H9 (cell line): ENCODE measurements at regions not wholly inside any gene's neighbourhood (a gene's known extent, or its start where the extent isn't known, plus 50 kb on each side); places are given as distances from the start of the nearest gene placed in this dataset.

Source experiments
- DNase-seq: peaks from one replicate; pipeline ENCODE4 v3.0.0-alpha.2; 2017
- H2AFZ ChIP-seq: one replicate; pipeline ENCODE4 v1.6.1; 2013; ENCODE audit warnings: mild to moderate bottlenecking, low read length, control low read depth, moderate library complexity
- H2AK5ac ChIP-seq: 2 replicates; pipeline ENCODE4 v1.6.1; 2013; ENCODE audit warnings: low read length, control low read depth, mixed read lengths; ENCODE audit not compliant: insufficient read length
- H2BK120ac ChIP-seq: one replicate; pipeline ENCODE4 v1.6.1; 2013; ENCODE audit warnings: low read depth, mild to moderate bottlenecking, low read length, control low read depth, inconsistent platforms; ENCODE audit not compliant: poor library complexity, severe bottlenecking
- H2BK12ac ChIP-seq: 2 replicates; pipeline ENCODE4 v1.6.1; 2013; ENCODE audit warnings: low read length, control low read depth, mixed read lengths, low read depth; ENCODE audit not compliant: insufficient read length
- H2BK15ac ChIP-seq: 2 replicates; pipeline ENCODE4 v1.6.1; 2013; ENCODE audit warnings: low read depth, low read length, control low read depth
- H2BK20ac ChIP-seq: one replicate; pipeline ENCODE4 v1.6.1; 2013; ENCODE audit warnings: low read depth, mild to moderate bottlenecking, low read length, control low read depth, inconsistent platforms; ENCODE audit not compliant: poor library complexity, severe bottlenecking
- H2BK5ac ChIP-seq: 2 replicates; pipeline ENCODE4 v1.6.1; 2013; ENCODE audit warnings: low read length, control low read depth, mixed read lengths; ENCODE audit not compliant: insufficient read length
- H3K14ac ChIP-seq: 2 replicates; pipeline ENCODE4 v1.6.1; 2013; ENCODE audit warnings: low read length, control low read depth; ENCODE audit not compliant: insufficient read depth
- H3K18ac ChIP-seq: 2 replicates; pipeline ENCODE4 v1.6.1; 2013; ENCODE audit warnings: low read depth, mild to moderate bottlenecking, mixed read lengths, low read length, control low read depth; ENCODE audit not compliant: insufficient read length
- H3K23ac ChIP-seq: 2 replicates; pipeline ENCODE4 v1.6.1; 2013; ENCODE audit warnings: low read length, control low read depth, mixed read lengths, low read depth; ENCODE audit not compliant: insufficient read length
- H3K23me2 ChIP-seq: 2 replicates; pipeline ENCODE4 v1.6.1; 2013; ENCODE audit warnings: low read depth, mild to moderate bottlenecking, mixed read lengths, low read length, control low read depth; ENCODE audit not compliant: insufficient read length, poor library complexity, severe bottlenecking
- H3K27ac ChIP-seq: 2 replicates; pipeline ENCODE4 v1.5.1; 2013; ENCODE audit warnings: low read length, control low read depth, mixed read lengths, low read depth; ENCODE audit not compliant: insufficient read length
- H3K27me3 ChIP-seq: 2 replicates; pipeline ENCODE4 v1.6.1; 2013; ENCODE audit warnings: low read length, control low read depth, inconsistent platforms; ENCODE audit not compliant: insufficient read depth
- H3K4ac ChIP-seq: 2 replicates; pipeline ENCODE4 v1.6.1; 2013; ENCODE audit warnings: low read depth, mild to moderate bottlenecking, control low read depth, inconsistent platforms, low read length, moderate library complexity
- H3K4me1 ChIP-seq: 2 replicates; pipeline ENCODE4 v1.6.1; 2013; ENCODE audit warnings: low read length, control low read depth, inconsistent platforms; ENCODE audit not compliant: insufficient read depth
- H3K4me2 ChIP-seq: 2 replicates; pipeline ENCODE4 v1.6.1; 2013; ENCODE audit warnings: low read length, control low read depth, mixed read lengths; ENCODE audit not compliant: insufficient read length, insufficient read depth
- H3K56ac ChIP-seq: 2 replicates; pipeline ENCODE4 v1.6.1; 2013; ENCODE audit warnings: low read depth, mild to moderate bottlenecking, mixed read lengths, low read length, control low read depth; ENCODE audit not compliant: insufficient read length
- H3K79me1 ChIP-seq: 2 replicates; pipeline ENCODE4 v1.6.1; 2013; ENCODE audit warnings: low read depth, mild to moderate bottlenecking, moderate library complexity, low read length, control low read depth, inconsistent platforms; ENCODE audit not compliant: insufficient read depth, poor library complexity, severe bottlenecking
- H3K79me2 ChIP-seq: 2 replicates; pipeline ENCODE4 v1.6.1; 2013; ENCODE audit warnings: low read length, control low read depth, inconsistent platforms; ENCODE audit not compliant: insufficient read depth
- H3K9ac ChIP-seq: 2 replicates; pipeline ENCODE4 v1.6.1; 2013; ENCODE audit warnings: low read length, control low read depth, mixed read lengths; ENCODE audit not compliant: insufficient read length; ENCODE audit errors: extremely low read depth
- H3K9me3 ChIP-seq: one replicate; pipeline ENCODE4 v1.6.1; 2013; ENCODE audit warnings: low read depth, low read length, inconsistent platforms; ENCODE audit not compliant: control insufficient read depth
- H3T11ph ChIP-seq: one replicate; pipeline ENCODE4 v1.6.1; 2013; ENCODE audit warnings: mild to moderate bottlenecking, low read length, control low read depth, inconsistent platforms
- H4K20me1 ChIP-seq: one replicate; pipeline ENCODE4 v1.6.1; 2013; ENCODE audit not compliant: control insufficient read depth, insufficient read length, insufficient read depth
- H4K5ac ChIP-seq: 2 replicates; pipeline ENCODE4 v1.6.1; 2013; ENCODE audit warnings: low read depth, mild to moderate bottlenecking, mixed read lengths, low read length, control low read depth; ENCODE audit not compliant: insufficient read length
- H4K8ac ChIP-seq: replicated peaks from 2 replicates; pipeline ENCODE4 v1.6.1; 2013; ENCODE audit warnings: low read length, control low read depth, mixed read lengths, low read depth; ENCODE audit not compliant: insufficient read length
- H4K91ac ChIP-seq: 2 replicates; pipeline ENCODE4 v1.6.1; 2013; ENCODE audit warnings: low read depth, mild to moderate bottlenecking, moderate library complexity, mixed read lengths, low read length, control low read depth; ENCODE audit not compliant: insufficient read length
- H3K27ac Mint-ChIP-seq, 3 experiments: 2 replicates in 2 of 3; 3 replicates in 1 of 3; pipeline ENCODE4 v1.8.0; 2020 to 2021; ENCODE audit warnings: mixed read lengths in 3 of 3, mild to moderate bottlenecking in 1 of 3, moderate library complexity in 1 of 3
- H3K27me3 Mint-ChIP-seq: 2 replicates; pipeline ENCODE4 v1.8.0; 2021; ENCODE audit warnings: low read depth, mild to moderate bottlenecking, moderate library complexity, mixed read lengths
- H3K36me3 Mint-ChIP-seq, 3 experiments: 2 replicates in 2 of 3; 3 replicates in 1 of 3; pipeline ENCODE4 v1.8.0; 2020 to 2021; ENCODE audit warnings: low read depth in 3 of 3, mixed read lengths in 3 of 3; ENCODE audit not compliant: insufficient read depth in 1 of 3
- H3K4me1 Mint-ChIP-seq, 2 experiments: 2 replicates each; pipeline ENCODE4 v1.8.0; 2020; ENCODE audit warnings: mixed read lengths in 2 of 2
- H3K4me3 Mint-ChIP-seq, 2 experiments: 2 replicates in 1 of 2; 3 replicates in 1 of 2; pipeline ENCODE4 v1.8.0; 2020 to 2021; ENCODE audit warnings: mild to moderate bottlenecking in 2 of 2, mixed read lengths in 2 of 2, moderate library complexity in 1 of 2
- H3K9me3 Mint-ChIP-seq, 2 experiments: 2 replicates in 1 of 2; 3 replicates in 1 of 2; pipeline ENCODE4 v1.8.0; 2020; ENCODE audit warnings: mild to moderate bottlenecking in 2 of 2, mixed read lengths in 2 of 2, moderate library complexity in 1 of 2
- WGBS: extraction: QIAGEN DNeasy Blood & Tissue Kit; methylation state at CpG from one replicate; pipeline ENCODE4 v1.1.7; 2013; ENCODE audit warnings: missing lambda C conversion rate, low lambda C conversion rate, mixed read lengths; ENCODE audit not compliant: insufficient read length; ENCODE audit errors: extremely low coverage; 5-methylcytosine and 5-hydroxymethylcytosine counted together
- TF ChIP-seq, protein P1 (sequence below): fragments of 200-600 bp; sonication (generic); conservative IDR thresholded peaks from 3 replicates; pipeline ENCODE4 v1.8.0; 2021; ENCODE audit warnings: antibody characterized with exemption, mild to moderate bottlenecking

DNA sequence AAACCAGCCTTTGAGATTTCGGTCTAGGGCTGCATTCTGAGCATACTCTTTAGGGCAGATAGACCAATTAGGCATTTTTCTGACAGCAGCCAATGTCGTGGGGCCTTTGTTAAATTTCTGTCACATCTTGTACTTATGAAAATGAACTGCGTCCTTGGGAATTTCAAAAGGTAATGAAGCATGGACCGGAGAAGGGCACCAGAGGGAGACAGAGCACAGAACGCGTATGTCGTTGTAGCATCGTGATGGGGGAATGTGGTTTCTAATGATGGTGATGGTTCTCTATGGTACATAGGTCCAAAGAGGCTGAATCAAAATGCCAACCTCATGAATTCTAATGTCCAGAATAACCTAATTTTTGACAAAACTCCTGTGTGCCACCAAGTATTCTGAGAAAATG lies 483.9 kb upstream of the CRIM1 start:
- no peak overlapping the region for H2BK5ac ChIP-seq
- no CpG with 5 or more reads among the region's 8 CpGs for WGBS
- H3K56ac ChIP-seq, result no peak overlapping the region
- Mint-ChIP-seq H3K36me3 (no peaks in the 10 kb centered on the region), H3K27ac (no peak overlapping the region), H3K27me3 (no peaks in the 10 kb centered on the region), H3K4me1 (no peaks in the 10 kb centered on the region; a peak in 1 of 4 replicates), H3K4me3 (no peak overlapping the region), H3K9me3 (no peaks in the 10 kb centered on the region)
- no peak overlapping the region for H2BK20ac ChIP-seq
- no peak overlapping the region for H4K8ac ChIP-seq
- H3K18ac ChIP-seq, result no peak overlapping the region
- no peaks in the 10 kb centered on the region for H3K27me3 ChIP-seq
- no peaks in the 10 kb centered on the region for H3K23me2 ChIP-seq
- H3K9me3 ChIP-seq, result no peaks in the 10 kb centered on the region
- H2AFZ ChIP-seq, result no peak overlapping the region
- H4K91ac ChIP-seq, result no peak overlapping the region
- no peak overlapping the region for H2AK5ac ChIP-seq
- no peak overlapping the region for H2BK12ac ChIP-seq
- H3K9ac ChIP-seq, result no peak overlapping the region
- H4K20me1 ChIP-seq, result no peaks in the 10 kb centered on the region
- no peak overlapping the region for H2BK120ac ChIP-seq
- H3T11ph ChIP-seq, result no peak overlapping the region
- no peaks in the 10 kb centered on the region for H3K79me1 ChIP-seq
- no peak overlapping the region for H3K23ac ChIP-seq
- DNase-seq, result no peak
- TF ChIP-seq, protein P1, sequence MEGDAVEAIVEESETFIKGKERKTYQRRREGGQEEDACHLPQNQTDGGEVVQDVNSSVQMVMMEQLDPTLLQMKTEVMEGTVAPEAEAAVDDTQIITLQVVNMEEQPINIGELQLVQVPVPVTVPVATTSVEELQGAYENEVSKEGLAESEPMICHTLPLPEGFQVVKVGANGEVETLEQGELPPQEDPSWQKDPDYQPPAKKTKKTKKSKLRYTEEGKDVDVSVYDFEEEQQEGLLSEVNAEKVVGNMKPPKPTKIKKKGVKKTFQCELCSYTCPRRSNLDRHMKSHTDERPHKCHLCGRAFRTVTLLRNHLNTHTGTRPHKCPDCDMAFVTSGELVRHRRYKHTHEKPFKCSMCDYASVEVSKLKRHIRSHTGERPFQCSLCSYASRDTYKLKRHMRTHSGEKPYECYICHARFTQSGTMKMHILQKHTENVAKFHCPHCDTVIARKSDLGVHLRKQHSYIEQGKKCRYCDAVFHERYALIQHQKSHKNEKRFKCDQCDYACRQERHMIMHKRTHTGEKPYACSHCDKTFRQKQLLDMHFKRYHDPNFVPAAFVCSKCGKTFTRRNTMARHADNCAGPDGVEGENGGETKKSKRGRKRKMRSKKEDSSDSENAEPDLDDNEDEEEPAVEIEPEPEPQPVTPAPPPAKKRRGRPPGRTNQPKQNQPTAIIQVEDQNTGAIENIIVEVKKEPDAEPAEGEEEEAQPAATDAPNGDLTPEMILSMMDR, result peak; percentile 54; the same call in 2 of the 3 replicates
- H3K4ac ChIP-seq, result no peak overlapping the region
- H4K5ac ChIP-seq, result no peak overlapping the region
- no peaks in the 10 kb centered on the region for H3K79me2 ChIP-seq
- no peak overlapping the region for H3K4me2 ChIP-seq
- no peak overlapping the region for H3K14ac ChIP-seq
- H2BK15ac ChIP-seq, result no peak overlapping the region
- no peaks in the 10 kb centered on the region for H3K4me1 ChIP-seq
- H3K27ac ChIP-seq, result no peak overlapping the region
